ENCODE measurements at regions not wholly inside any gene's neighbourhood (a gene's known extent, or its start where the extent isn't known, plus 50 kb on each side); places are given as distances from the start of the nearest gene placed in this dataset.

GRCh38 chr7:131800531-131800930 is 244.1 kb upstream of the PODXL start:
- TF ChIP-seq, protein P1, sequence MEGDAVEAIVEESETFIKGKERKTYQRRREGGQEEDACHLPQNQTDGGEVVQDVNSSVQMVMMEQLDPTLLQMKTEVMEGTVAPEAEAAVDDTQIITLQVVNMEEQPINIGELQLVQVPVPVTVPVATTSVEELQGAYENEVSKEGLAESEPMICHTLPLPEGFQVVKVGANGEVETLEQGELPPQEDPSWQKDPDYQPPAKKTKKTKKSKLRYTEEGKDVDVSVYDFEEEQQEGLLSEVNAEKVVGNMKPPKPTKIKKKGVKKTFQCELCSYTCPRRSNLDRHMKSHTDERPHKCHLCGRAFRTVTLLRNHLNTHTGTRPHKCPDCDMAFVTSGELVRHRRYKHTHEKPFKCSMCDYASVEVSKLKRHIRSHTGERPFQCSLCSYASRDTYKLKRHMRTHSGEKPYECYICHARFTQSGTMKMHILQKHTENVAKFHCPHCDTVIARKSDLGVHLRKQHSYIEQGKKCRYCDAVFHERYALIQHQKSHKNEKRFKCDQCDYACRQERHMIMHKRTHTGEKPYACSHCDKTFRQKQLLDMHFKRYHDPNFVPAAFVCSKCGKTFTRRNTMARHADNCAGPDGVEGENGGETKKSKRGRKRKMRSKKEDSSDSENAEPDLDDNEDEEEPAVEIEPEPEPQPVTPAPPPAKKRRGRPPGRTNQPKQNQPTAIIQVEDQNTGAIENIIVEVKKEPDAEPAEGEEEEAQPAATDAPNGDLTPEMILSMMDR (IDR thresholded peaks at IDR 0.05), result no peak
- no peak for TF ChIP-seq POLR2A (IDR thresholded peaks at IDR 0.05)

Measured in body of pancreas (tissue), 4 donors.